ENCODE measurements at regions not wholly inside any gene's neighbourhood (a gene's known extent, or its start where the extent isn't known, plus 50 kb on each side); places are given as distances from the start of the nearest gene placed in this dataset.

- no peak for TF ChIP-seq POLR2A (IDR thresholded peaks at IDR 0.05; ENCODE audit: low read depth)
- no peak for TF ChIP-seq CTCF (IDR thresholded peaks at IDR 0.05)
- no peak for TF ChIP-seq POLR2AphosphoS5 (IDR thresholded peaks at IDR 0.05)
Measured at GRCh38 chr1:14163246-14163645, 435.2 kb upstream of the KAZN start.
